ENCODE measurements at regions not wholly inside any gene's neighbourhood (a gene's known extent, or its start where the extent isn't known, plus 50 kb on each side); places are given as distances from the start of the nearest gene placed in this dataset.
"Not testable (repeated sequence)": the region's sequence is repeated elsewhere in the genome, so short reads cannot be mapped to it uniquely, and the experiment has no call there.

- DNase-seq: no peak
These were observed 356.6 kb upstream of the UBE2E2 start for GRCh38 chr3:22846566-22846965.

GRCh38 chr3:22849583-22849982, 353.5 kb upstream of the UBE2E2 start:
- not testable (repeated sequence) for DNase-seq

GRCh38 chr3:22856811-22857210, 346.3 kb upstream of the UBE2E2 start:
- DNase-seq: no peak

GRCh38 chr3:22858486-22858885, 344.6 kb upstream of the UBE2E2 start:
- no peak for DNase-seq

- DNase-seq: no peak
These were observed 343.5 kb upstream of the UBE2E2 start for GRCh38 chr3:22859618-22860017.

GRCh38 chr3:22861426-22861825, 341.7 kb upstream of the UBE2E2 start:
- no peak for DNase-seq

- no peak for DNase-seq
These were observed 341.0 kb upstream of the UBE2E2 start for GRCh38 chr3:22862111-22862510.

- not testable (repeated sequence) for DNase-seq
These were observed 320.3 kb upstream of the UBE2E2 start for GRCh38 chr3:22882834-22883233.

- no peak for DNase-seq
These were observed 318.1 kb upstream of the UBE2E2 start for GRCh38 chr3:22885039-22885438.

GRCh38 chr3:22885574-22886341, 317.4 kb upstream of the UBE2E2 start:
- DNase-seq: no peak

- DNase-seq: no peak
These were observed 316.6 kb upstream of the UBE2E2 start for GRCh38 chr3:22886439-22887068.

- no peak for DNase-seq
These were observed 315.3 kb upstream of the UBE2E2 start for GRCh38 chr3:22887664-22888291.

GRCh38 chr3:22893101-22893500, 310.0 kb upstream of the UBE2E2 start:
- no peak for DNase-seq

- DNase-seq: no peak
These were observed 309.3 kb upstream of the UBE2E2 start for GRCh38 chr3:22893644-22894325.

GRCh38 chr3:22894865-22895264, 308.3 kb upstream of the UBE2E2 start:
- DNase-seq: no peak

GRCh38 chr3:22895671-22896070, 307.5 kb upstream of the UBE2E2 start:
- no peak for DNase-seq

- no peak for DNase-seq
These were observed 304.6 kb upstream of the UBE2E2 start for GRCh38 chr3:22898558-22898957.

- DNase-seq: no peak
These were observed 303.7 kb upstream of the UBE2E2 start for GRCh38 chr3:22899441-22899840.

GRCh38 chr3:22900296-22900695, 302.8 kb upstream of the UBE2E2 start:
- no peak for DNase-seq

GRCh38 chr3:22901684-22902083, 301.4 kb upstream of the UBE2E2 start:
- DNase-seq: no peak

GRCh38 chr3:22907161-22907780, 295.9 kb upstream of the UBE2E2 start:
- no peak for DNase-seq

- DNase-seq: no peak
These were observed 295.3 kb upstream of the UBE2E2 start for GRCh38 chr3:22907796-22908195.

GRCh38 chr3:22908989-22909507, 294.1 kb upstream of the UBE2E2 start:
- no peak for DNase-seq

All from activated T-cell treated with anti-CD3 and anti-CD28 coated beads, Interleukin-2, amount 50 U/mL, for 1 hour (primary cell).